Suppressor macrophage treated with lipopolysaccharide for 1 hour (primary cell): ENCODE measurements at regions not wholly inside any gene's neighbourhood (a gene's known extent, or its start where the extent isn't known, plus 50 kb on each side); places are given as distances from the start of the nearest gene placed in this dataset.
A peak's percentile ranks its signal among the peaks of the same experiment; 100 is the strongest.

Source experiments
- DNase-seq, 3 donors: peaks; one replicate each; pipeline ENCODE4 v3.0.0-alpha.2; 2020 to 2022

- no peak for DNase-seq
Observed at GRCh38 chr11:62026739-62027370, 59.4 kb upstream of the FTH1 start.

- DNase-seq, result peak; percentile 93 to 99 (median 97)
Observed at GRCh38 chr11:62025487-62026105, 58.2 kb upstream of the FTH1 start.

GRCh38 chr11:62024936-62025486 lies 57.6 kb upstream of the FTH1 start:
- peak; percentile 31 to 69 (median 60) for DNase-seq

- DNase-seq, result peak in 2 of 3 donors; percentile 28 to 43
Observed at GRCh38 chr11:62022211-62022610, 54.8 kb upstream of the FTH1 start.

GRCh38 chr11:62020661-62021060 lies 53.2 kb upstream of the FTH1 start:
- peak; percentile 86 to 87 (median 86) for DNase-seq

GRCh38 chr11:62018981-62019664 lies 51.7 kb upstream of the FTH1 start:
- peak; percentile 40 to 66 (median 61) for DNase-seq

GRCh38 chr11:62017878-62018655 lies 50.6 kb upstream of the FTH1 start:
- DNase-seq, result no peak
